Activated CD8-positive, alpha-beta memory T cell treated with anti-CD3 and anti-CD28 coated beads for 36 hours (primary cell): ENCODE measurements at regions not wholly inside any gene's neighbourhood (a gene's known extent, or its start where the extent isn't known, plus 50 kb on each side); places are given as distances from the start of the nearest gene placed in this dataset.
"Not testable (repeated sequence)": the region's sequence is repeated elsewhere in the genome, so short reads cannot be mapped to it uniquely, and the experiment has no call there.

ENCODE experiments used
- CTCF ChIA-PET: fragments of 350-600 bp; sonication (Branson Sonifier 250); formaldehyde crosslinking; loops from one replicate; lab custom pipeline; 2021; ENCODE audit warnings: antibody characterized with exemption; lab: Charles Lee
- POLR2A ChIA-PET: fragments of 350-600 bp; sonication (Branson Sonifier 250); formaldehyde crosslinking; loops from one replicate; lab custom pipeline; 2021; ENCODE audit warnings: antibody characterized with exemption; lab: Charles Lee

- ChIA-PET CTCF (no interaction called here), POLR2A (no interaction called here)
Measured at GRCh38 chr6:85118233-85118632, 331.6 kb upstream of the NT5E start.

DNA sequence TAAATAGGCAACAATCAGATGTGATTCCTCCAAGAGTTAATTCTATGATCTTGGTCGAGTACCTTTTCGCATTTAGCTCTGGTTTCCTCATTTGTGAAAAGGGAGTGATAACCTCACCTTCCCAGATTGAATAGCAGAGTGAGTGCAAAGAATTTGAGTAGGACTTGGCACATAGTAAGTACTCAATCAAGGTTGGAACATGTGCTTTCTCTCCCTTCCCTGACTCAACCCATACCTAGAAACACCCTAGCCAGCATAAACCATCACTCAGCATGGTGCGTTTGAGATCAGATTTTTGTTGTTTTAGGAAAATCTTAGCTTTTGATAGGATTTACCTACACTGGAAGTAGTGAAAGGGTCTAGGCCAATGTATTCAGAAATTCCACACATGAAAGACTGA lies 333.4 kb upstream of the NT5E start:
- POLR2A ChIA-PET, result no interaction called here

DNA sequence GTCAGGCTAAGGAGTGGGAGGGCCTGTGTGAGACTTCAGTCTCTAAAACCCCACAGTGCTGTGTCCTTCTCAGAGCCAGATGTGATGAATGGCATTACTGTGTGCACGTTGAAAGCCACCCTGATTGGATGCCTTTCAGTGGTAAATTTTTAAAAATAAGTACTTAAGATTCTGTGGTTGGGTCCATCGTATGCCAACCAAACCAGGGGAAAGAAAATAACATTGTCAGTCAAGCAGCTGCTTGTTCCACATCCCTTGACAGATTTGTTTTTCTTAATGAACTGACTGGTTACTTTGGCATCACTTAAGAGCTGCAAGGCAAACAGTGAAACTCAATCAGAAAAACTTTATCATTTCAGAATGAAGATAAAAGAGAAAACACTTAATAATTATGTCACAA lies 334.0 kb upstream of the NT5E start:
- ChIA-PET CTCF (no interaction called here), POLR2A (no interaction called here)

More for the DNA sequence above, 333.4 kb upstream of the NT5E start:
- CTCF ChIA-PET, result no interaction called here

GRCh38 chr6:85115376-85115775 lies 334.5 kb upstream of the NT5E start:
- ChIA-PET POLR2A (no interaction called here), CTCF (no interaction called here)

DNA sequence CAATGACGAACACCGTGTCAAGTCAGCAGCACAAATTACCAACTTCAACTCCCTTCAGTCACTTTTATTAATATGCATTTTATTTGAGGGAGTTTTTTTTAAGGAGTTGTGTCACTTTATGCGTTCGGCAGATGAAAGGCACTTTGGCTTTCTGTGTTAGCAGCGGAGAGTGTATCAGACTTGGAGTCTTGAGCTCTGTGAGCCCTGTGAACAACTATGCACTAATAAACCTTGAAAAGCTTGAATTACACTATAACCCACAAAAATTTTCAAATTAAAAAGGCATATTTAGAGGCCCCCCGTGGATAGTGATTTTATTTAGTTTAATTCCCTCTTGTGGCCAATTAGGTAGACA lies 335.3 kb upstream of the NT5E start:
- ChIA-PET CTCF (no interaction called here), POLR2A (no interaction called here)

DNA sequence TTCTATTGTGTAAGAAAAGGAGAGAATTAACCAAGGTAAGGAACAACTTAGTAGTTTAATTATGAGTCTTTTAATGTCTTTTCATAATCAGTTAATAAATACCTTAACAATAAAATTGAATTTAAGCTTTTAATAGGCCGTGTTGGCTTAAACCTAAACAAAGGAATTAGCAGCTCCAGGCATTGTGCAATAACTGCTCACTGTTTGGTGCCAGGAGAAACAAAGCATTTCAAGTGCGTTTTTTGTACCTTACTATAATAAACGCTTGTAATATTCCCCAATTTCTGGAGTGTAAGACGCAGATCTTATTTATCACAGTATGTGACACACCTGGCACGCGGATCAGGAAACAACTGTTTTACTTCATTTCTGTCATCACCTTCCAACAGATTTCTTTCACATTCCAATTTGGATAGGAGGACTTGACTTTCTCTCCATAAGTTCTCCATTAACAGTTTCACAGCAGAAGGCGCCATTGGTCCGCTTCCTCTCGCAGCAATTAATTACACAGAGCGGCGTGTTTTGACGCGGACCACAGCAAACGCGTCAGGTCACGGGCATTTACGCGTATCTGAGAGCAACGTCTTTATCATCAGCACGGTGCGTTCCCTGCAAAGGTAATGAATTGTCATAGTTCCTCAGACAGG lies 335.8 kb upstream of the NT5E start:
- ChIA-PET CTCF (no interaction called here), POLR2A (no interaction called here)

GRCh38 chr6:85112540-85112939 lies 337.3 kb upstream of the NT5E start:
- ChIA-PET CTCF (no interaction called here), POLR2A (no interaction called here)

GRCh38 chr6:85111481-85112011 lies 338.3 kb upstream of the NT5E start:
- ChIA-PET CTCF (no interaction called here), POLR2A (no interaction called here)

DNA sequence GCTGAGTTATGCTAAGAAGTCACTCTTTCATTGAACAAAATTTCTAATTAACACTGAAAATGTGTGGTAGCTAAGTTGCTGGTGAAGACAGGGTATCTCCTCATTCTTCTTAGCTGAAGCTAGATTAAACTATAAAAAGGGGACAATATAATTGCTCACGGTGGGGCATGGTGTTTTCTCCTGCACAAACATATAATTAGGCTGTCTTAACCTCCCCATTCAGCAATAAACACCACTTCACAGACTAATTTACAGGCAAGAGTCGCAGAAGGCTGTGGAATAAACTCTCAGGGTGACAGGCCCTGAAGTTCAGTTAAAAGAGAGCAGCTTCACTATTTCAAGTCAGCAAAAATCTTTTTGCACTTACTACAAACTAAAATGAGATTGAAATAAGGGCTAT lies 338.9 kb upstream of the NT5E start:
- ChIA-PET CTCF (no interaction called here), POLR2A (no interaction called here)

DNA sequence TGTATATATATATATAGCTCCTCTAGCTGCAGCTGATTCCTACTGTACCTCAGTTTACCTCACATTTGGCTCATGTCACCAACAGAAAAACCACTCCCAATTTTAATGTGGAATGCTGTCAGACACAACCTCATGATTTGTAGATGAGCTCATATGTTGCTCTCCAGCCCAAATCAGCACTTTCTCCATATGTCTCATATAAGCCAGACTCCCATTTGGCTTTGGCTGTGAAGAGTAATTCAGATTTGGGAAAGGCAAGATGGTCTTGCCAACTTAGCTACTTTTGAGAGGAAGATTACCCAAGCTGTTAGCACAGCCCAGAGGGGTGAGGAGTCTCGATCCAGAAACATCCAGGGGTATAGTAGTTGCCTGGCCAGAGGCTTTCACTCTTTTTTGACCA lies 342.2 kb upstream of the NT5E start:
- ChIA-PET POLR2A (no interaction called here), CTCF (no interaction called here)

DNA sequence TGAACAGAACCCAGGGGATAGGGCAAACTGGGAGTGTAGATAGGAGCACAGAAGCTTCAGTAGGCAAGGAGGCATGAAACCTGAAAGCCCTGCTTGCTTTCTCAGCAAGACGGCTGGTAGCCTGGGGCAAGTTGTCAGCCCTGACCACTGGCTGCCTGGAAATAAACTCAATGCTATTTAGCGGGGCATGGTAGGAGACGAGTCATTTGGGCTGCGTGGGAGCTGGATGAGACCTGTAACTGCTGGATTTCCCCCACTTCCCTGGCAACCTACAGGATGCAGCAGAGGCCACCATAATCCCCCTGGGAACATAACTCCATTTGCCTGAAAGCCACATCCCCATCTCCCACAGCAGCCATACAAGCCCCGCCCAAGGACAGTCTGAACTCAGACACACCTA lies 332.6 kb upstream of the TBX18 start:
- CTCF ChIA-PET, result no interaction called here

GRCh38 chr6:85092226-85092625 lies 327.8 kb upstream of the TBX18 start:
- POLR2A ChIA-PET, result no interaction called here
- CTCF ChIA-PET, result no interaction called here

More for the DNA sequence above, 332.6 kb upstream of the TBX18 start:
- POLR2A ChIA-PET, result no interaction called here

DNA sequence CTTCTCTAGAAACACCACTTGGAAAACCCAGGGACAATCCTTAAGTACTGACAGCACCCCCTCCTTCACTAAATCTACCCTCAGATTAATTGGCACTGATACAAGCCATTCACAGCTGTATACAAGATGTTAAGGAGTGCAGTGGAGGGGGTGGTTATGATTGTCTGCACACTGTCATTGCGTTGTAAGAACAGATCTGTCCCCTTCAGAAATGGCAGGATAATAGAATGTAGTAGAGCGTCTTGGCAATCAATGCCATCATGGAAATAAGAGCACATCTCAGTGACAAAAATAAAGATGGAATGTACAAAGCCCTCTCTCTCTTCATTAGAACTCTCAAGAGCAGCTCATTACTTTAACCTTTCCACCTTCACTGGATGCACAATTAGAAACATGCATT lies 324.9 kb upstream of the TBX18 start:
- ChIA-PET CTCF (no interaction called here), POLR2A (no interaction called here)

DNA sequence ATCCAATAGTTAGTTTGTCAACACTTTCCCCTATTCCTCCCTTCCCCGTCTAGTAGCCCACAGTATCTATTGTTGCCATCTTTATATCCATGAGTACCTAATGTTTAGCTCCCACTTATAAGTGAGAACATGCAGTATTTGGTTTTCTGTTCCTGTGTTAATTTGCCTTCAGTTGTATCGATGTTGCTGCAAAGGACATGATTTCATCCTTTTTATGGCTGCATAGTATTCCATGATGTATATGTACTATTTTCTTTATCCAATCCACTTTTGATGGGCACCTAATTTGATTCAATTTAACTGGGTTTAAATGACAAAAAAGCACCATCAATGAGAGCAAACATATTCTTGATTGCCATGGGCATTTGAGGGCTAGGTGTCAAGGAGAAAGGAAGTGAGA lies 321.5 kb upstream of the TBX18 start:
- POLR2A ChIA-PET, result no interaction called here
- CTCF ChIA-PET, result no interaction called here

DNA sequence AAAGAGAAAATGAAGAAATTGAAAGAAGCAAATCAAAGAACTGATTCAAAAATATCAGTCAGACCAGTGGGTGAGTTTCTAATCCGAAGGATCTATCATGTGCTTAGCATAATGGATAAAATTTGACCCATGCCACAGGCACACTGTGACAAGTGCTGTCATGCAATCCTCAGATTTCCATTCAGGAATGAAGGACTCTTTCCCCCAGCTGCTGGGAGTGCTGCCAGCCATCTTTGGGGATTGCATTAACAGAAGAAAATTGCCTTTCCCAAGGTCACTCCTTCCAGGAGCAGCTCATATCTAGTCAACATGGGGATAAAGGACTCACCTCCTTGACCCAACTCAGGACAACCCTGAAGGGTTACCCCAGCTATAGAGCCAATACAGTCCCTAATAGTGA lies 316.7 kb upstream of the TBX18 start:
- ChIA-PET CTCF (no interaction called here), POLR2A (no interaction called here)

- ChIA-PET CTCF (no interaction called here), POLR2A (no interaction called here)
Measured at GRCh38 chr6:85079761-85080160, 315.4 kb upstream of the TBX18 start.

DNA sequence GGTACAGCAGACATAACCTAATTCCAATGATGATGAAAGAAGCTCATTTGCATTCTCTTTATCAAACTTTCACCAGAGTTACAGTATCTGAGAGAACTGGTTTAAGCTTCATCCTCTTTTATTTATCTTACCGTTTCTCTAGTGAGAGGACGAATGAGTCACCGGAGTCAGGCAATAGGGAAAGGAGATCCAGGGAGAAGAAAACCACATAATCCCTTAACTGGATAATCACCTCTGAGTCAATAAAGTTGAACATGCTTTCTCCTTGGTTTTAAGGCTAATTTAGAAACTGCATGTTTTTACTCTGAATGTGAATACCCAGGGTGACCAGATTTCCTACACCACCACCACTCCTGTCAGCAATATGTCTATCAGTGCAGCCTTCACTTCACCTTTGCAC lies 313.7 kb upstream of the TBX18 start:
- CTCF ChIA-PET, result no interaction called here

DNA sequence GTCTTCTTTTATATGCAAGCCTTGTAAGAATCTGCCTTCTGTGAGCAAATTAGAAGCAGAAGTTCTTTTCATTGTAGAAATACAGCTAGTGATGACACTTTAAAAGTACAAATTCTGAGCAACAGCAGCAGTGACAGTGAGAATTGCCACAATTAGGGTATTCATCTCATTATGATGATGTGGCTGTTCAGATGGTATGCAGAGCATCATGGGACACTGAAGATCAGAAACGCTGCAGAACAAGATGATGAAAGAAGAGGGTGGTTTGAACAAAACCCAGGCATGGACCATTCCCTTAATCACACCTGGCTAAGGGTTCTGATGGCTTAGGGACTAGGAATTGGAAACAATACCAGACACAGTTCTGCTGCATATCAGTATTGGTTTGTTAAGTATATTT lies 312.7 kb upstream of the TBX18 start:
- CTCF ChIA-PET, result no interaction called here
- POLR2A ChIA-PET, result no interaction called here

More for the DNA sequence above, 313.7 kb upstream of the TBX18 start:
- POLR2A ChIA-PET, result no interaction called here

- POLR2A ChIA-PET, CTCF ChIA-PET: not testable (repeated sequence)
Measured at GRCh38 chr6:85071845-85072244, 307.4 kb upstream of the TBX18 start.

- CTCF ChIA-PET, result no interaction called here
- POLR2A ChIA-PET, result no interaction called here
Measured at GRCh38 chr6:85069577-85069976, 305.2 kb upstream of the TBX18 start.

DNA sequence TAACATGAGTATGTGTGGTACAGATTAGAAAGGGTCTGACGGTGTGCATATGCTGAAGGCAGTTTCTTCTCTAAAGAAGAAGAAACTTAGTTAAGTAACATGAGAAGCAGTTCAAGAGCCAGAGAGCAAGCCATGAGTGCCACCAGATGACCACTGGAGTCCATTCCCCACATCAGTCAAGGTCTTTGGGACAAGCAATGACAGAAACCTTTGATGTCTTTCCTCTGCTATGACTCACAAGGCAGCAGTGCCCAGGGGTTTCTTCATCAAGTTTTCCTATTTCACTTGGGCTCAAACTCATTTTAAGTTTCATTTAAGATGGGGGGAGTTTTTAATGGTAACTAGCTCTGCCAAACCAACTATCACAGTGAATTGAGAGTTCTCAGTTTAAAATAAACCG lies 303.8 kb upstream of the TBX18 start:
- CTCF ChIA-PET, result no interaction called here

GRCh38 chr6:85066266-85066665 lies 301.9 kb upstream of the TBX18 start:
- ChIA-PET POLR2A (no interaction called here), CTCF (no interaction called here)

More for the DNA sequence above, 303.8 kb upstream of the TBX18 start:
- POLR2A ChIA-PET, result no interaction called here
